ENCODE measurements at regions not wholly inside any gene's neighbourhood (a gene's known extent, or its start where the extent isn't known, plus 50 kb on each side); places are given as distances from the start of the nearest gene placed in this dataset.

GRCh38 chr18:66346833-66347588 is 256.9 kb downstream of the CDH19 start:
- no peaks in the 10 kb centered on the region for H3K36me3 ChIP-seq (ENCODE audit: control insufficient read depth, insufficient read depth, low read length)
- no peak overlapping the region for H3K4me3 ChIP-seq (ENCODE audit: low read length)
- DNase-seq: no peak
- no peaks in the 10 kb centered on the region for H3K27me3 ChIP-seq (ENCODE audit: control insufficient read depth, insufficient read depth, low read length)
- no peak overlapping the region for H3K27ac ChIP-seq (ENCODE audit: low read length)
- H3K4me1 ChIP-seq (ENCODE audit: control insufficient read depth, insufficient read depth, low read length): no peaks in the 10 kb centered on the region
- no peaks in the 10 kb centered on the region for H3K9me3 ChIP-seq (ENCODE audit: control insufficient read depth, low read depth, low read length)
- no CpG with 5 or more reads among the region's 1 CpG for WGBS (ENCODE audit: insufficient coverage, low lambda C conversion rate)

DNA sequence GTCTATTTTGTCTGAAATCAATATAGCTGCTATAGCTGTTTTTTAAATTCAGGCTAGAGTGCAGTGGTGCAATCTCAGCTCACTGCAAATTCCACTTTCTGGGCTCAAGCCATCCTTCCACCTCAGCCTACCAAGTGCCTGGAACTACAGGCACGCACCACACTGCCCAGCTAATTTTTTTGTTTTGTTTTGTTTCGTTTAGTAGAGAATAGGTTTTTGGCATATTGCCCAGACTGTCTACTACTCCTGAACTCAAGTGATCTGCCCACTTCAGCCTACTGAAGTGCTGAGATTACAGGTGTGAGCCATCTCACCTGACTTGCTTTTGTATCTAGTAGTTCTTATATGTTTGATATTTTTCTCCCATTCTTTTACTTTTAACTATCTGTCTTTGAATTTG is 259.7 kb downstream of the CDH19 start:
- Histone ChIP-seq H3K4me1 (ENCODE audit: control insufficient read depth, insufficient read depth, low read length) (no peaks in the 10 kb centered on the region), H3K27me3 (ENCODE audit: control insufficient read depth, insufficient read depth, low read length) (no peaks in the 10 kb centered on the region), H3K36me3 (ENCODE audit: control insufficient read depth, insufficient read depth, low read length) (no peaks in the 10 kb centered on the region), H3K4me3 (ENCODE audit: low read length) (no peak overlapping the region), H3K9me3 (ENCODE audit: control insufficient read depth, low read depth, low read length) (no peaks in the 10 kb centered on the region), H3K27ac (ENCODE audit: low read length) (no peak overlapping the region)
- no peak for DNase-seq
- no CpG with 5 or more reads among the region's 2 CpGs for WGBS (ENCODE audit: insufficient coverage, low lambda C conversion rate)

GRCh38 chr18:66342577-66342976 is 261.3 kb downstream of the CDH19 start:
- Histone ChIP-seq H3K36me3 (ENCODE audit: control insufficient read depth, insufficient read depth, low read length) (no peaks in the 10 kb centered on the region), H3K27me3 (ENCODE audit: control insufficient read depth, insufficient read depth, low read length) (no peaks in the 10 kb centered on the region), H3K27ac (ENCODE audit: low read length) (no peak overlapping the region), H3K4me3 (ENCODE audit: low read length) (no peak overlapping the region), H3K9me3 (ENCODE audit: control insufficient read depth, low read depth, low read length) (no peaks in the 10 kb centered on the region), H3K4me1 (ENCODE audit: control insufficient read depth, insufficient read depth, low read length) (no peaks in the 10 kb centered on the region)
- no peak for DNase-seq

DNA sequence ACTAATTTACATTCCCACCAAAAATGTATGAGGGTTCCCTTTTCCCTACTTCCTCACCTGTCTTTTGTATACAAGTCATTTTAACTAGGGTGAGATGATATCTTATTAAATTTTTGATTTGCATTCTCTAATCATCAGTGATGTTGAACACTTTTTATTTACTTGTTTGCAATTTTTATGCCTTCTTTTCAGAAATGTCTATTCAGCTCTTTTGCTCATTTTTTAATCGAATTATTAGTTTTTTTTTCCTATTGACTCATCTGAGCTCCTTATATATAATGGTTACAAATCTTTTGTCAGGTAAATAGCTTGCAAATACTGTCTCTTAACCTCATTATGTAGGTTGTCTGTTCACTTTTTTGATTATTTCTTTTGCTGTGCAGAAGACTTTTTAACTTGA is 269.4 kb downstream of the CDH19 start:
- no peaks in the 10 kb centered on the region for H3K36me3 ChIP-seq (ENCODE audit: control insufficient read depth, insufficient read depth, low read length)
- 89% methylated on average over 1 of the region's 1 CpG for WGBS (ENCODE audit: insufficient coverage, low lambda C conversion rate)
- H3K27me3 ChIP-seq (ENCODE audit: control insufficient read depth, insufficient read depth, low read length): no peaks in the 10 kb centered on the region
- no peak overlapping the region for H3K4me3 ChIP-seq (ENCODE audit: low read length)
- H3K9me3 ChIP-seq (ENCODE audit: control insufficient read depth, low read depth, low read length): no peaks in the 10 kb centered on the region
- DNase-seq: no peak
- no peak overlapping the region for H3K27ac ChIP-seq (ENCODE audit: low read length)
- H3K4me1 ChIP-seq (ENCODE audit: control insufficient read depth, insufficient read depth, low read length): no peaks in the 10 kb centered on the region

DNA sequence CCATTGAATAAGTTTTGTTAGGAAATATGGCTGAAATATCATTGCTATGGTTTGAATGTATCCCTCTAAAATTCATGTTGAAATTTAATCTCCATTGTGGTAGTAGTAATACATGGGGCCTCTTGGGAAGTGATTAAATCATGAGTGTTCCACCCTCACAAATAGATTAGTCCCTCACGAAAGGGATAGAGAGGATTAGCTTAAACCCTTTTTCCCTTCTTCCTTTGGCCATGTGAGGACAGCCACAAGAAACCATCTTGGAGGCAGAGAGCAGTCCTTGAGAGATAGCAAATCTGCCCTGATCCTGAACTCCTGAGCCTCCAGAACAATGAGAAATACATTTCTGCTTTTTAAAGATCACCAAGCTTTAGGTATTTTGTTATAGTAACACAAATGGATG is 274.2 kb downstream of the CDH19 start:
- no peak for DNase-seq
- H3K36me3 ChIP-seq (ENCODE audit: control insufficient read depth, insufficient read depth, low read length): no peaks in the 10 kb centered on the region
- H3K4me1 ChIP-seq (ENCODE audit: control insufficient read depth, insufficient read depth, low read length): no peaks in the 10 kb centered on the region
- no peak overlapping the region for H3K4me3 ChIP-seq (ENCODE audit: low read length)
- H3K9me3 ChIP-seq (ENCODE audit: control insufficient read depth, low read depth, low read length): no peaks in the 10 kb centered on the region
- no CpG with 5 or more reads among the region's 1 CpG for WGBS (ENCODE audit: insufficient coverage, low lambda C conversion rate)
- no peak overlapping the region for H3K27ac ChIP-seq (ENCODE audit: low read length)
- no peaks in the 10 kb centered on the region for H3K27me3 ChIP-seq (ENCODE audit: control insufficient read depth, insufficient read depth, low read length)

GRCh38 chr18:66328296-66328878 is 275.5 kb downstream of the CDH19 start:
- no peaks in the 10 kb centered on the region for H3K4me1 ChIP-seq (ENCODE audit: control insufficient read depth, insufficient read depth, low read length)
- H3K36me3 ChIP-seq (ENCODE audit: control insufficient read depth, insufficient read depth, low read length): no peaks in the 10 kb centered on the region
- WGBS (ENCODE audit: insufficient coverage, low lambda C conversion rate): 79% methylated on average over 2 of the region's 4 CpGs
- no peak overlapping the region for H3K27ac ChIP-seq (ENCODE audit: low read length)
- no peaks in the 10 kb centered on the region for H3K27me3 ChIP-seq (ENCODE audit: control insufficient read depth, insufficient read depth, low read length)
- no peak for DNase-seq
- no peak overlapping the region for H3K4me3 ChIP-seq (ENCODE audit: low read length)
- no peaks in the 10 kb centered on the region for H3K9me3 ChIP-seq (ENCODE audit: control insufficient read depth, low read depth, low read length)

DNA sequence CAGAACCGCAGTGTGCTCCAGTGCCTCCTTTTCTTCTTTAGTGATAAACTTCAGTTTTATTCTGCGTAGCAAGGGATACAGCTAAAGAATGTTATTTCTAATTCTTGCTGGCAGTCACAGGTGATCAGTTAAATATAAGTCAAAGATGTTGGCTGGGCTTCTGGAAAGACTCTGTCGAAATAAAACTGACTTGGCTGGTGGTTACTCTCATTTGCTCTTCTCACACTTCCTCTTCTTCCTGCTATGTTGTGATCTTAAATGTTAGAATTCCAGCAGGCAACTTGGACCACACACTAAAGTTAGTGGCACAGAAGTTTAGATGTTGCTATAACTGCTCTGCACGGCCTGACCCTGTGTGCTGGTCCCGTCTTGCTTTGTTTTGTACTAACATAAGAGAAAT is 278.6 kb downstream of the CDH19 start:
- no peaks in the 10 kb centered on the region for H3K4me1 ChIP-seq (ENCODE audit: control insufficient read depth, insufficient read depth, low read length)
- H3K9me3 ChIP-seq (ENCODE audit: control insufficient read depth, low read depth, low read length): no peaks in the 10 kb centered on the region
- DNase-seq: no peak
- no peaks in the 10 kb centered on the region for H3K27me3 ChIP-seq (ENCODE audit: control insufficient read depth, insufficient read depth, low read length)
- H3K36me3 ChIP-seq (ENCODE audit: control insufficient read depth, insufficient read depth, low read length): no peaks in the 10 kb centered on the region
- H3K4me3 ChIP-seq (ENCODE audit: low read length): no peak overlapping the region
- WGBS (ENCODE audit: insufficient coverage, low lambda C conversion rate): 88% methylated on average over 1 of the region's 5 CpGs
- H3K27ac ChIP-seq (ENCODE audit: low read length): no peak overlapping the region

DNA sequence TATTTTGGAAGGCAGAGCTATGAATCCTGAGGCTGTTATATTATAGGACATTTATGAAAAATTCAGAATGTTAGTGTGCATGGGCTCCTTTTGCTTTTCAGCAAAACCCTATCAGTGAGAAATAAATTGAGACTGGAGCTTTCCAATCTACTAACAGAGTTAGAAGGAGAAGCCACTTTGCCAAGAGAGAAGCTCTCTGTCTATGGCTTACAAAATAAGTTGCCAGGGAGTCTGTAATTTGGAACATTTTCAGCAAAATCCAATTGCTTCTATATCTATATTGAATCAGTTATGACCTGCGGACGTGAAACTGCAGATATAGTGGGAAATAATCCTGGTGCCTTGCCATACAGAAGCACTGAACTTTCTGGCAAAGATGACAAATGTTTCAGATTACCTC is 279.3 kb downstream of the CDH19 start:
- H3K36me3 ChIP-seq (ENCODE audit: control insufficient read depth, insufficient read depth, low read length): no peaks in the 10 kb centered on the region
- H3K27me3 ChIP-seq (ENCODE audit: control insufficient read depth, insufficient read depth, low read length): no peaks in the 10 kb centered on the region
- H3K9me3 ChIP-seq (ENCODE audit: control insufficient read depth, low read depth, low read length): no peaks in the 10 kb centered on the region
- no peaks in the 10 kb centered on the region for H3K4me1 ChIP-seq (ENCODE audit: control insufficient read depth, insufficient read depth, low read length)
- H3K27ac ChIP-seq (ENCODE audit: low read length): no peak overlapping the region
- no CpG with 5 or more reads among the region's 2 CpGs for WGBS (ENCODE audit: insufficient coverage, low lambda C conversion rate)
- DNase-seq: no peak
- no peak overlapping the region for H3K4me3 ChIP-seq (ENCODE audit: low read length)

- DNase-seq: no peak
- WGBS (ENCODE audit: insufficient coverage, low lambda C conversion rate): no CpG with 5 or more reads among the region's 1 CpG
- H3K4me3 ChIP-seq (ENCODE audit: low read length): no peak overlapping the region
- H3K36me3 ChIP-seq (ENCODE audit: control insufficient read depth, insufficient read depth, low read length): no peaks in the 10 kb centered on the region
- H3K27me3 ChIP-seq (ENCODE audit: control insufficient read depth, insufficient read depth, low read length): no peaks in the 10 kb centered on the region
- H3K4me1 ChIP-seq (ENCODE audit: control insufficient read depth, insufficient read depth, low read length): no peaks in the 10 kb centered on the region
- no peak overlapping the region for H3K27ac ChIP-seq (ENCODE audit: low read length)
- no peaks in the 10 kb centered on the region for H3K9me3 ChIP-seq (ENCODE audit: control insufficient read depth, low read depth, low read length)
These were observed 286.4 kb downstream of the CDH19 start for GRCh38 chr18:66317243-66318090.

- Histone ChIP-seq H3K9me3 (ENCODE audit: control insufficient read depth, low read depth, low read length) (no peaks in the 10 kb centered on the region), H3K4me3 (ENCODE audit: low read length) (no peak overlapping the region), H3K27me3 (ENCODE audit: control insufficient read depth, insufficient read depth, low read length) (no peaks in the 10 kb centered on the region), H3K27ac (ENCODE audit: low read length) (no peak overlapping the region), H3K36me3 (ENCODE audit: control insufficient read depth, insufficient read depth, low read length) (no peaks in the 10 kb centered on the region), H3K4me1 (ENCODE audit: control insufficient read depth, insufficient read depth, low read length) (no peaks in the 10 kb centered on the region)
- no peak for DNase-seq
- WGBS (ENCODE audit: insufficient coverage, low lambda C conversion rate): no CpG with 5 or more reads among the region's 4 CpGs
These were observed 287.2 kb downstream of the CDH19 start for GRCh38 chr18:66316701-66317100.
